SW480 (cell line): ENCODE measurements at regions not wholly inside any gene's neighbourhood (a gene's known extent, or its start where the extent isn't known, plus 50 kb on each side); places are given as distances from the start of the nearest gene placed in this dataset.

Experiments
- DNase-seq: peaks from one replicate; pipeline ENCODE4 v3.0.0-alpha.2; 2016; ENCODE audit warnings: low spot score

- no peak for DNase-seq
Observed at GRCh38 chr2:76579911-76580310, 869.2 kb upstream of the GCFC2 start.

GRCh38 chr2:76572981-76573380, 862.3 kb upstream of the GCFC2 start:
- DNase-seq = no peak

GRCh38 chr2:76569819-76570218, 859.1 kb upstream of the GCFC2 start:
- peak; percentile 6 for DNase-seq

DNA sequence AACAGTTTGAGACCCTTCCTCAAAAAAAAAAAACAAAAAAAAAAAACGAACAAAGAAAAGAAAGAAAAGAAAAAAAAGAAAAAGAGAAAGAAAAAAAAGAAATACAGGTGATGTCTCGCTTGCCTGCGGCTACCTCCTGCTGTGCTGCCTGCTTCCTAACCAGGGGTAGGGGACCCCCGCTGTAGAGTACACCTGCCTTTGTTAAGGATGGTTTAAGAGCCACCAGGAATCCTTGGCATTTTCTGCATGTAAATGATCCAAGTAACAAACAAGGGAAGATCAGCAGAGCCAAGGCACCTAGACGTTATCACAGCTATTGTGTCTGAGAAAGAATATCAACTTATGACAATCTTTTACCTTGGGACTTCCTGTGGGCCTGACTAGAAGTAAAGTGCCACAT, 856.8 kb upstream of the GCFC2 start:
- DNase-seq = no peak

DNA sequence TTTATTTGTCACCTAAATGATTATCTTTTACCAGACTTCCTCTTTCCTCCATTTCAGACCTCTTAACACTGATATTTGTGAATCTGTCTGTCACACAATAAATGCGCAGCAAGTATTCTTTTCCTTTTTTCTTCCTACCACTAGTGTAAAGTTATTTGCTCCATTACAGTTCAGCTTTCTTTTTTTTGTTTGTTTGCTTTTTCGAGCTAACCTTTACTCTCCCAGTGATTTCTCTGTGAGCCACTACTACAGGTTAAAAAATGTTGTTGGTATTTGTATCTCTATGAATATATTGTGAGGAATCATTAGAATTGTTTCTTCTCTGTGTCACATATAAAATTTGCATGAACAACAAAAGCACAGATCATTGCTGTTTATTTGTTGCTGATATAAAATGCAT, 854.0 kb upstream of the GCFC2 start:
- no peak for DNase-seq

GRCh38 chr2:76563730-76564129, 853.0 kb upstream of the GCFC2 start:
- no peak for DNase-seq

GRCh38 chr2:76558157-76558556, 847.4 kb upstream of the GCFC2 start:
- DNase-seq = no peak

- DNase-seq = no peak
Observed at GRCh38 chr2:76556018-76556417, 845.3 kb upstream of the GCFC2 start.

DNA sequence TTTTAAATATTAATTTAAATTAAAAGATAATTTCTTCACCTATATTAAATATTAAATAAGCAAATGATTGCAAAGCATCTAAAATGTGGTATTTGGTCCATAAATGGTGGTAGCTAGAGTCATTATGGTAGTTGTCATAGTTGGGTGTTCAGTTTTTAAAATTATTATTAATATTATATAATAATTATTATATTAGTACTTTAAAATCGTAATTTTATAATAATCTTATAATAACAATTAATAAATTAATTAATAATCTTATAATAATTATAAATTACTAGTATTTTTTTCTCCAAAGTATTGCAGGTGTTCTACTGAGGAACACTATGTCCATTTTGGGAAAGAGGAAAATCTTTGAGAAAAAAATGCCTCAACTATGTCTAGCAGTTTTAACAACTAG, 835.5 kb upstream of the GCFC2 start:
- no peak for DNase-seq

GRCh38 chr2:76544901-76545300, 834.2 kb upstream of the GCFC2 start:
- DNase-seq = no peak

DNA sequence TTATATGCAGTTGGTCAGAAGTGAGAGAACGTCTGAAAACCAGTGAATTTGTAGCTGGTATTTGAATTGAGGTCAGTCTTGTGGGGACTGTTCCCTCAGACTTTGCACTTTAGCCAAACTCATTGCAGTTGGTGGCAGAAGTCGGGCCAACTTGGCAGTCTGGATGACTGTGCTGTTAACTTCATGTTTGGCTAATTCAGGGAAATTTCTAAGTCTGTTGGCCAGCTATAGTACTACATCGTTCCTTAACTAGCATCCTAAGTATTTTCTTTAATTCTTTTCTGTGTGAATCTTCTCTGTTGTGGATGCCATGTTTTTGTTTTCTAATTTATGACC, 806.8 kb upstream of the GCFC2 start:
- DNase-seq = no peak

- no peak for DNase-seq
Observed at GRCh38 chr2:76516861-76517573, 806.3 kb upstream of the GCFC2 start.

DNA sequence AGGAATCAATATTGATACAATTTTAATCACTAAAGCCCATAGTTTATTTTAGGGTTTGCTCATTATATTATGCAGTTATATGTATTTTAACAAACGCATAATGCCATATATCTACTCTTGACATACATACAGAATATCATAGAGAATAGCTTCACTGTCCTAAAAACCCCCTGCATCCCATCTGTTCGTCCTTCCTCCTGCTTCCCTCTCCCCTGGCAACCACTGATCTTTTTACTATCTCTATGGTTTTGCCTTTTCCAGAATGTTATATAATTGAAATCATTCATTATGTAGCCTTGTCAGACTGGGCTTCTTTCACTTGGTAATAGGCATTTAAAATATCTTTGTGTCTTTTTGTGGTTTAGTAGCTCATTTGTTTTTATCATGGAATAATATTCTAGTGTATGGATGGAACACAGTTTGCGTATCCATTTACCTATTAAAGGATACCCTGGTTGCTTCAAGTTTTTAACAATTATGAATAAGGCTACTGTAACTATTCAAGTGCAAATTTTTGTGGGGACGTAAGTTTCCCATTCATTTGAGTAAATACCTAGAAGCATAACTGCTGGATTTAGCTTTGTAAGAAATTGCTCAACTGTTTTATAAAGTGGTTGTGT, 801.6 kb upstream of the GCFC2 start:
- no peak for DNase-seq

GRCh38 chr2:76506538-76506937, 795.8 kb upstream of the GCFC2 start:
- no peak for DNase-seq

DNA sequence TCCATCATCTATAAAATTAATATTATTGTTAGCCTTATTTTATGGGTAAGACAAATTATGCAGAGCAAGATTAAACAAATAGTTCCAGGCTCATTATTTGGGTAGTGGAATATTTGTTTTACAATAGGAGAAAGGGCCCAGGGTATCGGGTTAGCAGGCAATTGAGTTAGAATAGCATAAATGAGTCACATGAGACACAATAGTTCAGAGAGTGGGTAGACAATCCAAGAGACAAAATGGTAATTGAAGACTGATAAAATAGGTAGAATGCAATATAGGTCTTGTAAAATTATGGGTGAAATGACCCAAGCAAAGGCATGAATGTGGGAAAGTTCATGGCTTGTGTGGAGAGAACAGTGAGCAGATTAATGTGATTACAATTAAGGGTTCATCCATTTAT, 790.9 kb upstream of the GCFC2 start:
- no peak for DNase-seq

- DNase-seq = no peak
Observed at GRCh38 chr2:76498360-76498759, 787.6 kb upstream of the GCFC2 start.

DNA sequence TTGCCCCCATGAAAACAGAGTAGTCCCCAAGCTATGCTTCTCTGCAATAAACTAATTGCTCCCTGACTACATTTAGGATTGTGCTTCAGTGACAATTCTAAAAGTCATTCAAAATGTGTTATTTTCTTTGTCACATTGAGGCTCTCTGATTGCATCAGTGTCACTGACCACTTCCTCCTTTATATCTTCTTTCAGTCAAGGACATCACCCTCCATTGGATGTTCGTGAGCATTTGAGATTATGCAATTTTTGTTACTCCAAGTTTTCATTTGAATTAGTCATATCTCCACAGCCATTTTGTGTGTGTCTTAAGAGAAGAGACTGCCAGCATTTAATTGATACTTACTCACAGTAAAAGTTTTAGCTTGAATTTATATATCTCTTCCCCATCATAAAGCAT, 780.8 kb upstream of the GCFC2 start:
- no peak for DNase-seq

- DNase-seq = no peak
Observed at GRCh38 chr2:76478266-76479035, 767.7 kb upstream of the GCFC2 start.

DNA sequence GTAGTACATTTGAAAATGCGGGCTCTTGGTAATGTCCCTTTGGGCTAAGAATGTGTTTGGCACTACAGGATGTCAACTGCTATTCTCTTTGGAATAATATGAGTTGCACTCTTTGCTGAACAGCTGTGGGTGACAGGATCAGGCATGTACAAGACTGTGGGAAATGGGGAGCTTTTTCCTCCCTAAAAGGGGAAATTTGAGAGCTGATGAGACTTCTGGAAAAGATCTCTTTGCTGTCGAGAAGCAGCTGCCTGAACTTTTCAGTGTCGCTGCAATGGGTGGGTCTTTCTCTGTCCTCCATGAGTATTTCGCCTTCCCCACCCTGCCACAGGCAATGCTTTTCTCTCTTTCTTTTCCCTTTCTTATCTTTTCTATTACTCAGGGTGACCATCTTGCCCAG, 762.2 kb upstream of the GCFC2 start:
- DNase-seq = no peak

- no peak for DNase-seq
Observed at GRCh38 chr2:76469066-76469465, 758.4 kb upstream of the GCFC2 start.

- DNase-seq = no peak
Observed at GRCh38 chr2:76467326-76467725, 756.6 kb upstream of the GCFC2 start.

DNA sequence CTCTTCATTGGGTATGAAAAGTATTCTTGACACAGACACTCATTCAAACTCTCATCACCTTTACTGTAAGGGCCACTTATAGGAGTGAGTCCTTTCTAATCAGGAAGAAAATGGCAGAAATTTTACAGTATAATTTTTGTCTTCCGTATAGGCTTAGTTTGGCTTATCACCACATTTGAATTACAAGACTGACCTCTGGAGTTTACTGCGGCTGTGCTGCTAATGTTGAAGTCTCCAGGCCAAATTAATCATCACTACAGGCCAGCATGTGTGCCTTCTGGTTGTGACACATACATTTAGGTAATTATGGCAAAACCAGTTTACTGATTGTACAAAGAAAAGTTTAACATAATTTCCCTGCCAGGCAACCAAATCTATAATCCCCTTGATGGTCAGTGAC, 753.6 kb upstream of the GCFC2 start:
- DNase-seq = no peak

GRCh38 chr2:76461431-76461830, 750.7 kb upstream of the GCFC2 start:
- DNase-seq = no peak

DNA sequence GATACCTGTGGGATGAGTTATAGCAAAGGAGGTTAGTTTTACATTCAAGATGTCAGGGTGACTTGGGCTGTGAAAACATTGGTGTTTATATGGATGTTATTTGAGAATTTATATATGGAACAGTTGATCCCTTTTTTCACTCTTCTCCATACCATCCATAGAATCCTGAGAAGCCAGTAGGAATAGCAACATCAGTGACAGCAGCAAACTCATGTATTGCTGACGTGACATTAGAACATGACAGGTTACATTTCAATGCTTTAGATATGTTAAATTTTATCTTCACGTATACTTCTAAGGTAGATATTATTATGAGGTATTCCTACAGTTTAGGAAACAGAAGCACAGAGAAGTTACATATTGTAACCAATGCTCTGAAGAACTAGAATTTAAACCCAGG, 745.2 kb upstream of the GCFC2 start:
- no peak for DNase-seq
